ENCODE measurements at regions not wholly inside any gene's neighbourhood (a gene's known extent, or its start where the extent isn't known, plus 50 kb on each side); places are given as distances from the start of the nearest gene placed in this dataset.

- WGBS, result 69% methylated on average over 3 of the region's 3 CpGs
- no peaks in the 10 kb centered on the region for H3K27me3 ChIP-seq (ENCODE audit: control insufficient read depth in 4 of 4, insufficient read depth in 4 of 4, low read length in 3 of 4)
- TF ChIP-seq RAD21 (IDR thresholded peaks at IDR 0.05) (no peak), HNF4G (IDR thresholded peaks at IDR 0.05) (no peak), FOXA1 (IDR thresholded peaks at IDR 0.05) (no peak), HNF4A (conservative IDR thresholded peaks at IDR 0.05) (no peak), EGR1 (IDR thresholded peaks at IDR 0.05; ENCODE audit: low read depth in 2 of 2) (no peak), ZBTB33 (IDR thresholded peaks at IDR 0.05) (no peak), SP1 (IDR thresholded peaks at IDR 0.05) (no peak), FOXA2 (IDR thresholded peaks at IDR 0.05) (no peak), ATF3 (IDR thresholded peaks at IDR 0.05) (no peak)
- H3K36me3 ChIP-seq (ENCODE audit: control insufficient read depth in 4 of 4, insufficient read depth in 3 of 4, low read depth in 1 of 4, low read length in 3 of 4), result no peaks in the 10 kb centered on the region
- no peak overlapping the region for H3K9ac ChIP-seq (ENCODE audit: low read depth in 1 of 2, low read length in 2 of 2)
- no peak overlapping the region for H3K27ac ChIP-seq (ENCODE audit: low read depth in 1 of 2, low read length in 2 of 2)
- H3K4me3 ChIP-seq (ENCODE audit: low read depth in 1 of 3, low read length in 3 of 3), result no peak overlapping the region
- no peaks in the 10 kb centered on the region for H3K4me1 ChIP-seq (ENCODE audit: control insufficient read depth in 4 of 4, insufficient read depth in 4 of 4, low read length in 3 of 4)
- peaks cover 0 to 1% (median 0%) of the 10 kb centered on the region in 4 donors for H3K9me3 ChIP-seq (ENCODE audit: control insufficient read depth in 4 of 4, low read length in 3 of 4)
- DNase-seq (ENCODE audit: low spot score), result no peak
These were observed 148.0 kb downstream of the USP46 start for GRCh38 chr4:52510939-52511565.

GRCh38 chr4:52511825-52512224 is 147.3 kb downstream of the USP46 start:
- Histone ChIP-seq H3K27me3 (ENCODE audit: control insufficient read depth in 4 of 4, insufficient read depth in 4 of 4, low read length in 3 of 4) (no peaks in the 10 kb centered on the region), H3K27ac (ENCODE audit: low read depth in 1 of 2, low read length in 2 of 2) (no peak overlapping the region), H3K4me3 (ENCODE audit: low read depth in 1 of 3, low read length in 3 of 3) (no peak overlapping the region), H3K9me3 (ENCODE audit: control insufficient read depth in 4 of 4, low read length in 3 of 4) (peaks cover 0 to 1% (median 0%) of the 10 kb centered on the region in 4 donors), H3K4me1 (ENCODE audit: control insufficient read depth in 4 of 4, insufficient read depth in 4 of 4, low read length in 3 of 4) (no peaks in the 10 kb centered on the region), H3K36me3 (ENCODE audit: control insufficient read depth in 4 of 4, insufficient read depth in 3 of 4, low read depth in 1 of 4, low read length in 3 of 4) (peaks cover 0 to 2% (median 0%) of the 10 kb centered on the region in 4 donors), H3K9ac (ENCODE audit: low read depth in 1 of 2, low read length in 2 of 2) (no peak overlapping the region)
- 55% methylated on average over 2 of the region's 2 CpGs for WGBS
- no peak for TF ChIP-seq RAD21 (IDR thresholded peaks at IDR 0.05)
- TF ChIP-seq FOXA1 (IDR thresholded peaks at IDR 0.05), result no peak
- TF ChIP-seq HNF4G (IDR thresholded peaks at IDR 0.05), result no peak
- TF ChIP-seq JUND (IDR thresholded peaks at IDR 0.05), result no peak
- TF ChIP-seq YY1 (IDR thresholded peaks at IDR 0.05), result no peak
- no peak for TF ChIP-seq CTCF (IDR thresholded peaks at IDR 0.05; ENCODE audit: low read depth, low read length, missing input control)
- no peak for DNase-seq (ENCODE audit: low spot score)

- WGBS, result 43% methylated on average over 2 of the region's 2 CpGs
- Histone ChIP-seq H3K4me1 (ENCODE audit: control insufficient read depth in 4 of 4, insufficient read depth in 4 of 4, low read length in 3 of 4) (no peaks in the 10 kb centered on the region), H3K9me3 (ENCODE audit: control insufficient read depth in 4 of 4, low read length in 3 of 4) (peaks cover 0 to 1% (median 0%) of the 10 kb centered on the region in 4 donors), H3K4me3 (ENCODE audit: low read depth in 1 of 3, low read length in 3 of 3) (no peak overlapping the region), H3K9ac (ENCODE audit: low read depth in 1 of 2, low read length in 2 of 2) (no peak overlapping the region), H3K27ac (ENCODE audit: low read depth in 1 of 2, low read length in 2 of 2) (no peak overlapping the region), H3K36me3 (ENCODE audit: control insufficient read depth in 4 of 4, insufficient read depth in 3 of 4, low read depth in 1 of 4, low read length in 3 of 4) (peaks cover 0 to 2% (median 0%) of the 10 kb centered on the region in 4 donors), H3K27me3 (ENCODE audit: control insufficient read depth in 4 of 4, insufficient read depth in 4 of 4, low read length in 3 of 4) (no peaks in the 10 kb centered on the region)
- DNase-seq (ENCODE audit: low spot score), result no peak
- TF ChIP-seq FOXA1 (IDR thresholded peaks at IDR 0.05), result no peak
- TF ChIP-seq SP1 (IDR thresholded peaks at IDR 0.05), result no peak
These were observed 146.8 kb downstream of the USP46 start for GRCh38 chr4:52512291-52512690.

All from liver (tissue), 8 donors.